T-helper 1 cell treated with Interleukin-12 subunit alpha and Interleukin-12 subunit beta and Interleukin-4 antibody, amounts not matched to agents 30 ng/mL and 1 ng/mL, for 36 hours (primary cell): ENCODE measurements at regions not wholly inside any gene's neighbourhood (a gene's known extent, or its start where the extent isn't known, plus 50 kb on each side); places are given as distances from the start of the nearest gene placed in this dataset.

Experiments used
- intact Hi-C: fragments of 100-400 bp; cut with micrococcal nuclease; formaldehyde crosslinking; loops from one replicate; pipeline ENCODE4 v1.15.1; 2024

GRCh38 chr10:78720091-78720490 is 348.7 kb upstream of the ZMIZ1 start:
- intact Hi-C loops: no loop called here

GRCh38 chr10:78721231-78721630 is 347.5 kb upstream of the ZMIZ1 start:
- intact Hi-C loops: no loop called here

- intact Hi-C loops: no loop called here
These were observed 343.9 kb upstream of the ZMIZ1 start for GRCh38 chr10:78724846-78725245.

GRCh38 chr10:78726171-78726570 is 342.6 kb upstream of the ZMIZ1 start:
- intact Hi-C loops: no loop called here

GRCh38 chr10:78727251-78727650 is 341.5 kb upstream of the ZMIZ1 start:
- intact Hi-C loops: no loop called here

GRCh38 chr10:78727728-78728127 is 341.0 kb upstream of the ZMIZ1 start:
- intact Hi-C loops: no loop called here

- intact Hi-C loops: no loop called here
These were observed 340.6 kb upstream of the ZMIZ1 start for GRCh38 chr10:78728176-78728575.

- intact Hi-C loops: no loop called here
These were observed 339.4 kb upstream of the ZMIZ1 start for GRCh38 chr10:78729366-78729765.

- intact Hi-C loops: no loop called here
These were observed 339.0 kb upstream of the ZMIZ1 start for GRCh38 chr10:78729800-78730199.

GRCh38 chr10:78730754-78731153 is 338.0 kb upstream of the ZMIZ1 start:
- intact Hi-C loops: no loop called here

GRCh38 chr10:78731675-78732074 is 337.1 kb upstream of the ZMIZ1 start:
- intact Hi-C loops: no loop called here

- intact Hi-C loops: no loop called here
These were observed 336.4 kb upstream of the ZMIZ1 start for GRCh38 chr10:78732381-78732780.

- intact Hi-C loops: no loop called here
These were observed 331.7 kb upstream of the ZMIZ1 start for GRCh38 chr10:78736926-78737630.

- intact Hi-C loops: no loop called here
These were observed 330.6 kb upstream of the ZMIZ1 start for GRCh38 chr10:78737883-78738856.

GRCh38 chr10:78738861-78739260 is 329.9 kb upstream of the ZMIZ1 start:
- intact Hi-C loops: no loop called here

- intact Hi-C loops: no loop called here
These were observed 329.2 kb upstream of the ZMIZ1 start for GRCh38 chr10:78739444-78740053.

- intact Hi-C loops: no loop called here
These were observed 327.5 kb upstream of the ZMIZ1 start for GRCh38 chr10:78740976-78741915.

- intact Hi-C loops: no loop called here
These were observed 326.4 kb upstream of the ZMIZ1 start for GRCh38 chr10:78742406-78742729.

- intact Hi-C loops: no loop called here
These were observed 325.8 kb upstream of the ZMIZ1 start for GRCh38 chr10:78742730-78743615.

- intact Hi-C loops: no loop called here
These were observed 324.7 kb upstream of the ZMIZ1 start for GRCh38 chr10:78744056-78744455.
